ENCODE measurements at regions not wholly inside any gene's neighbourhood (a gene's known extent, or its start where the extent isn't known, plus 50 kb on each side); places are given as distances from the start of the nearest gene placed in this dataset.

DNA sequence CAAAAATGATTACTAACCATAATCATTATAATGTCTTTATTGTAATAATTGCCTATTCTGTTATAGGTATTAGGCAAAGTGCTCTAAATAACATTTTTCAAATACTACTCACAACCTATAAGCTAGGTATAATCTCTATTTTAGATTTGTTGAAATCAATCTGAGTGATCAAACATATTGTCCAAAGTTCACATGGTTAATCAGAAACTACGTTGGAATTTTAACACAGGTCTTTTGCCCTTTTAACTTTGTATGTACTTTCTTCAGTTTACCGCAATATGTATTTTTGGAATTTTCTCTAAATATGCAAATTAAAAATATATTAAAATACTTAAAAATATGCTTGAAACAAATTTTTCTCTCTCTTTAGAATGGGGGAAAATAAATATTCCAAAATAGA, 1563.2 kb downstream of the KCNT2 start:
- FAIRE-seq (no peak), DNase-seq (ENCODE audit: low read depth, low spot score) (no peak), ATAC-seq (no peak)
- Histone ChIP-seq H3K4me2 (ENCODE audit: control insufficient read depth, insufficient read depth) (no peak overlapping the region), H2AFZ (ENCODE audit: control insufficient read depth, low read depth, low read length) (no peak overlapping the region), H4K20me1 (ENCODE audit: control insufficient read depth, insufficient read depth) (no peaks in the 10 kb centered on the region), H3K4me3 (no peak overlapping the region), H3K79me2 (ENCODE audit: control insufficient read depth, insufficient read depth, low read length) (no peaks in the 10 kb centered on the region), H3K9ac (ENCODE audit: control insufficient read depth, insufficient read depth, low read length) (no peak overlapping the region), H3K4me1 (ENCODE audit: control insufficient read depth, insufficient read depth, low read length) (no peaks in the 10 kb centered on the region), H3K27ac (ENCODE audit: control insufficient read depth, insufficient read depth) (no peak overlapping the region), H3K27me3 (replicated peaks in 1 of 2; ENCODE audit: control insufficient read depth in 2 of 2, insufficient read depth in 2 of 2, low read length in 1 of 2) (no peaks in the 10 kb centered on the region), H3K36me3 (ENCODE audit: control insufficient read depth in 2 of 2, insufficient read depth in 2 of 2, low read length in 1 of 2) (no peaks in the 10 kb centered on the region), H3K9me3 (replicated peaks; ENCODE audit: control insufficient read depth, insufficient read depth, low read length) (no peaks in the 10 kb centered on the region)
- ChIA-PET SMC1A (ENCODE audit: uncharacterized antibody, unreplicated experiment) (interaction anchor here (0.9 kb wide), 1 partner anchor 11 kb away, joined by 3 read pairs; no protein-coding TSS in a partner anchor), CTCF (no interaction called here), POLR2A (no interaction called here), RAD21 (ENCODE audit: unreplicated experiment) (no interaction called here)
- no TSS peak for BruUV-seq (replicated peaks)
- WGBS (ENCODE audit: insufficient coverage, insufficient replicate concordance, low lambda C conversion rate, missing lambda C conversion rate) = 50% methylated on average over 2 of the region's 2 CpGs
- in situ Hi-C loops (cut with MboI) = no loop called here
- intact Hi-C loops (cut with micrococcal nuclease; ENCODE audit: unreplicated experiment) = no loop called here
- TF ChIP-seq, protein P1, sequence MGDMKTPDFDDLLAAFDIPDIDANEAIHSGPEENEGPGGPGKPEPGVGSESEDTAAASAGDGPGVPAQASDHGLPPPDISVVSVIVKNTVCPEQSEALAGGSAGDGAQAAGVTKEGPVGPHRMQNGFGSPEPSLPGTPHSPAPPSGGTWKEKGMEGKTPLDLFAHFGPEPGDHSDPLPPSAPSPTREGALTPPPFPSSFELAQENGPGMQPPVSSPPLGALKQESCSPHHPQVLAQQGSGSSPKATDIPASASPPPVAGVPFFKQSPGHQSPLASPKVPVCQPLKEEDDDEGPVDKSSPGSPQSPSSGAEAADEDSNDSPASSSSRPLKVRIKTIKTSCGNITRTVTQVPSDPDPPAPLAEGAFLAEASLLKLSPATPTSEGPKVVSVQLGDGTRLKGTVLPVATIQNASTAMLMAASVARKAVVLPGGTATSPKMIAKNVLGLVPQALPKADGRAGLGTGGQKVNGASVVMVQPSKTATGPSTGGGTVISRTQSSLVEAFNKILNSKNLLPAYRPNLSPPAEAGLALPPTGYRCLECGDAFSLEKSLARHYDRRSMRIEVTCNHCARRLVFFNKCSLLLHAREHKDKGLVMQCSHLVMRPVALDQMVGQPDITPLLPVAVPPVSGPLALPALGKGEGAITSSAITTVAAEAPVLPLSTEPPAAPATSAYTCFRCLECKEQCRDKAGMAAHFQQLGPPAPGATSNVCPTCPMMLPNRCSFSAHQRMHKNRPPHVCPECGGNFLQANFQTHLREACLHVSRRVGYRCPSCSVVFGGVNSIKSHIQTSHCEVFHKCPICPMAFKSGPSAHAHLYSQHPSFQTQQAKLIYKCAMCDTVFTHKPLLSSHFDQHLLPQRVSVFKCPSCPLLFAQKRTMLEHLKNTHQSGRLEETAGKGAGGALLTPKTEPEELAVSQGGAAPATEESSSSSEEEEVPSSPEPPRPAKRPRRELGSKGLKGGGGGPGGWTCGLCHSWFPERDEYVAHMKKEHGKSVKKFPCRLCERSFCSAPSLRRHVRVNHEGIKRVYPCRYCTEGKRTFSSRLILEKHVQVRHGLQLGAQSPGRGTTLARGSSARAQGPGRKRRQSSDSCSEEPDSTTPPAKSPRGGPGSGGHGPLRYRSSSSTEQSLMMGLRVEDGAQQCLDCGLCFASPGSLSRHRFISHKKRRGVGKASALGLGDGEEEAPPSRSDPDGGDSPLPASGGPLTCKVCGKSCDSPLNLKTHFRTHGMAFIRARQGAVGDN (IDR thresholded peaks at IDR 0.05) = no peak
- TF ChIP-seq, protein P2, sequence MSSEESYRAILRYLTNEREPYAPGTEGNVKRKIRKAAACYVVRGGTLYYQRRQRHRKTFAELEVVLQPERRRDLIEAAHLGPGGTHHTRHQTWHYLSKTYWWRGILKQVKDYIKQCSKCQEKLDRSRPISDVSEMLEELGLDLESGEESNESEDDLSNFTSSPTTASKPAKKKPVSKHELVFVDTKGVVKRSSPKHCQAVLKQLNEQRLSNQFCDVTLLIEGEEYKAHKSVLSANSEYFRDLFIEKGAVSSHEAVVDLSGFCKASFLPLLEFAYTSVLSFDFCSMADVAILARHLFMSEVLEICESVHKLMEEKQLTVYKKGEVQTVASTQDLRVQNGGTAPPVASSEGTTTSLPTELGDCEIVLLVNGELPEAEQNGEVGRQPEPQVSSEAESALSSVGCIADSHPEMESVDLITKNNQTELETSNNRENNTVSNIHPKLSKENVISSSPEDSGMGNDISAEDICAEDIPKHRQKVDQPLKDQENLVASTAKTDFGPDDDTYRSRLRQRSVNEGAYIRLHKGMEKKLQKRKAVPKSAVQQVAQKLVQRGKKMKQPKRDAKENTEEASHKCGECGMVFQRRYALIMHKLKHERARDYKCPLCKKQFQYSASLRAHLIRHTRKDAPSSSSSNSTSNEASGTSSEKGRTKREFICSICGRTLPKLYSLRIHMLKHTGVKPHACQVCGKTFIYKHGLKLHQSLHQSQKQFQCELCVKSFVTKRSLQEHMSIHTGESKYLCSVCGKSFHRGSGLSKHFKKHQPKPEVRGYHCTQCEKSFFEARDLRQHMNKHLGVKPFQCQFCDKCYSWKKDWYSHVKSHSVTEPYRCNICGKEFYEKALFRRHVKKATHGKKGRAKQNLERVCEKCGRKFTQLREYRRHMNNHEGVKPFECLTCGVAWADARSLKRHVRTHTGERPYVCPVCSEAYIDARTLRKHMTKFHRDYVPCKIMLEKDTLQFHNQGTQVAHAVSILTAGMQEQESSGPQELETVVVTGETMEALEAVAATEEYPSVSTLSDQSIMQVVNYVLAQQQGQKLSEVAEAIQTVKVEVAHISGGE (CRISPR knock-in tag; IDR thresholded peaks at IDR 0.05) = no peak
- no peak for TF ChIP-seq ESRRA (IDR thresholded peaks at IDR 0.05; ENCODE audit: low read length)
- TF ChIP-seq NR2C1 (IDR thresholded peaks at IDR 0.05) = no peak
- TF ChIP-seq RUNX3 (IDR thresholded peaks at IDR 0.05; ENCODE audit: low read length) = no peak
- TF ChIP-seq CBX3 (IDR thresholded peaks at IDR 0.05; ENCODE audit: borderline replicate concordance, low read depth) = no peak
- no peak for TF ChIP-seq TARDBP (IDR thresholded peaks at IDR 0.05; ENCODE audit: borderline replicate concordance)
- no peak for TF ChIP-seq MEF2A (IDR thresholded peaks at IDR 0.05; ENCODE audit: insufficient read depth, low read depth, low read length)
